ENCODE measurements at regions not wholly inside any gene's neighbourhood (a gene's known extent, or its start where the extent isn't known, plus 50 kb on each side); places are given as distances from the start of the nearest gene placed in this dataset.
A peak's percentile ranks its signal among the peaks of the same experiment; 100 is the strongest.

DNA sequence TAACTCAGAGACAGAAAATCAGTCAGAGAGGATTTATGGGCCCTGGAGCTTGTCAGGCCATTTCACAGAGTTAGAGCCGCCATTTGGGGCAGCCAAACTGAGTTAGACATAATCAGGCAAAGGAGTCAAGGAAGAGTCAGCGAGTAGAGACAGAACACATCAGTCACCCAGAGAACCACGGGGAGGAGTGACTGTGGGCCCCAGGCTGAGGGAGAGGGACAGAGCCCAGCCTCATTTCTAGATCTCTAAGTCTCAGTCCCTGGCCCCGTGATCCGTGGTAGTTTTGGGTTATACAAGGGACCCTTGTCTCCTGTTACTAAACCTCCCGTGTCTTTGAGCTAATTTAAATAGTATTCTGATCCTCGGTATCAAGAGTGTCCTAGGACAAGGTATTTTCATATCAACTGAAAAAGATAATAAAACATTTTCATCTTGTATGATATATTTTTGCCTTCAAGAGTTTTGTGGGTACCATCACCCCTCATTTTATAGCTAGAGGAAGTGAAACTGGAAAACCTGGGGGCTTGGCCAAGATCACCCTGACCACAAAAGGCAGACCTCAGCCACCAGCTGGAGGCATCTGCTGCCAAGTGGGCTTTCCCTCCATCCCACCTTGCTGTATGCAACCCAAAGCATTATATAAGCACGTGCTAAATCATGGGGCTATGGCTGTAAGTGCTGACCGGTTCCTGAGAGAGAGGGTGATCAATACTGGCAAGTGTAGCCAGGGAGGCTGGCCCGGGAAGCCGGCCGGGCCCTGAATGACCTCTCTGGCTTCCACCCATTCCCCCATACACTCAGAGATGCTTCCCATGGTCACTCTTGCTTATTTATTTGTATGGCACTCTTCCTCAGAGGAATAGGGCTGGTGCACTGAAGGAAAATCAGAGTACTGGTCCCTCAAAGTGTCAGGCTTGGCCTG lies 204.1 kb downstream of the BCOR start:
- intact Hi-C loops (cut with micrococcal nuclease; ENCODE audit: unreplicated experiment) = no loop called here
- Mint-ChIP-seq H3K9me3 (ENCODE audit: low read depth, unreplicated experiment) (no peaks in the 10 kb centered on the region), H3K4me1 (ENCODE audit: low read depth, unreplicated experiment) (peaks cover 37% of the 10 kb centered on the region), H3K36me3 (ENCODE audit: insufficient read depth, unreplicated experiment) (peaks cover 4% of the 10 kb centered on the region), H3K27me3 (ENCODE audit: unreplicated experiment) (peaks cover 8% of the 10 kb centered on the region), H3K27ac (ENCODE audit: unreplicated experiment) (no peak overlapping the region), H3K4me3 (ENCODE audit: low read depth, unreplicated experiment) (no peak overlapping the region)
- CTCF ChIA-PET = no interaction called here
- BruUV-seq (replicated peaks) = no TSS peak
- no peak for DNase-seq
- TF ChIP-seq CTCF (IDR thresholded peaks at IDR 0.05; ENCODE audit: unreplicated experiment) = no peak

DNA sequence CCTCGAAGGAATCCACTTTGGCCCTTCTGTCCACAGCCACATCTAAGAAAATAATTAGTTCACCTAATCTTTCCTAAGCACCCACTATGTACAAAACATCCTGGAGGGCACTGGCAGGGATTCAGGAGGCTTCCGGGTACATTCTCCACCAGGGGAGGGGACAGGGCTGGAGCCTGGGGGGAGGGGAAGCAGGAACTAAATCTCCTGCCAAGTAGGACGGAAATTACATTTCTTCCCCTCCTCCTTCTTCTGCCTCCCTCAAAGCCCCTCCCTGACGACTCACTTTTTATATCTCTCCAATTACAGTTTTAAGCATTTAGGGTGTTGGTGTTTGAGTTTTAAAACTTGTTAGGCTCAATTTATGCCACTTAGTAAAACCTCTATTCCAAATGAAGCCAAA lies 203.1 kb downstream of the BCOR start:
- BruUV-seq (replicated peaks) = no TSS peak
- H3K27ac Mint-ChIP-seq (ENCODE audit: unreplicated experiment) = no peak overlapping the region
- CTCF ChIA-PET = no interaction called here
- no peaks in the 10 kb centered on the region for H3K27me3 Mint-ChIP-seq (ENCODE audit: unreplicated experiment)
- H3K4me1 Mint-ChIP-seq (ENCODE audit: low read depth, unreplicated experiment) = peaks cover 37% of the 10 kb centered on the region
- no peaks in the 10 kb centered on the region for H3K9me3 Mint-ChIP-seq (ENCODE audit: low read depth, unreplicated experiment)
- no peak overlapping the region for H3K4me3 Mint-ChIP-seq (ENCODE audit: low read depth, unreplicated experiment)
- peak; percentile 30 for DNase-seq
- intact Hi-C loops (cut with micrococcal nuclease; ENCODE audit: unreplicated experiment) = no loop called here
- TF ChIP-seq CTCF (IDR thresholded peaks at IDR 0.05; ENCODE audit: unreplicated experiment) = no peak
- peaks cover 4% of the 10 kb centered on the region for H3K36me3 Mint-ChIP-seq (ENCODE audit: insufficient read depth, unreplicated experiment)

- no peaks in the 10 kb centered on the region for H3K27me3 Mint-ChIP-seq (ENCODE audit: unreplicated experiment)
- H3K4me3 Mint-ChIP-seq (ENCODE audit: low read depth, unreplicated experiment) = no peak overlapping the region
- H3K27ac Mint-ChIP-seq (ENCODE audit: unreplicated experiment) = no peak overlapping the region
- intact Hi-C loops (cut with micrococcal nuclease; ENCODE audit: unreplicated experiment) = no loop called here
- H3K9me3 Mint-ChIP-seq (ENCODE audit: low read depth, unreplicated experiment) = no peaks in the 10 kb centered on the region
- H3K36me3 Mint-ChIP-seq (ENCODE audit: insufficient read depth, unreplicated experiment) = peaks cover 4% of the 10 kb centered on the region
- H3K4me1 Mint-ChIP-seq (ENCODE audit: low read depth, unreplicated experiment) = peaks cover 37% of the 10 kb centered on the region
- TF ChIP-seq CTCF (IDR thresholded peaks at IDR 0.05; ENCODE audit: unreplicated experiment) = no peak
- CTCF ChIA-PET = no interaction called here
- peak; percentile 5 for DNase-seq
- BruUV-seq (replicated peaks) = no TSS peak
Observed at GRCh38 chrX:39895218-39896110, 202.3 kb downstream of the BCOR start.

DNA sequence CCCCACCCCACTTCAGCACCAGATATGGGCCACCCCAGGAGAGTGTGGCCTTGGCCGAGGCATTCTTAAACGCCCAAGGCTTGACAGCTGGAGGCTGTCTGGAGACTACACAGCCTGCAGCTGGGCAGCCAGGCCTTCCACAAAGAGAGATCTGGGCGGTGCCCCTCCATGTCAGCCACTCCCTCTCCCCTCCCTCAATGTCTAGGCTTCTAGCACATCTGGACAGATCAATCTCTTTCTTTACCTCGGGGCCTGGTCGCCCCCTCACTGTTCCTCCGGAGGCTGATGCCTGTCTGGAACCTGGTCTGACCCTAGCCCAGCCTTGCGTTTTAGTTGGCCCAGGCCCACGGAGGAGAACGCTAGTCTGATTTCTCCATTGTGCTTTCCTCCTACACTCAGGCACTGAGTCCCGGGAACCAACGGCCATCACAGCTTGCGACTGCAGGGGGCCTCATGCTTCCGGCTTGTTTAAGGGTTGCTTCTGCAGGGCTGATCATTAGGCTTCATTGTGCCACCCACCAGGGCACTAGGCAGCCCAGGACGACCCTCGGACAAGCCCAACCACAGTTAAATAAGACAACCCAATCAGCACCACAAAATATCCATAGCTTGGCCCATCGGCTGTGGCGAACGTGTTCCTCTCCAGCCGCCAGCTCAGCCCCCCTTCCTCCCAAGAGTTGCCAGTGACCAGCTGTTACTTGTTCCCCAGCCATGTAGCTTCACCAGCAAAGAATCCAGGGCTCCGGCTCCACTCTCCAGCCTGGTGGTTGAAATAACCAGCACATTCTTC lies 200.6 kb downstream of the BCOR start:
- TF ChIP-seq CTCF (IDR thresholded peaks at IDR 0.05; ENCODE audit: unreplicated experiment) = no peak
- Mint-ChIP-seq H3K4me1 (ENCODE audit: low read depth, unreplicated experiment) (peaks cover 37% of the 10 kb centered on the region), H3K27ac (ENCODE audit: unreplicated experiment) (no peak overlapping the region), H3K27me3 (ENCODE audit: unreplicated experiment) (no peaks in the 10 kb centered on the region), H3K4me3 (ENCODE audit: low read depth, unreplicated experiment) (no peak overlapping the region), H3K9me3 (ENCODE audit: low read depth, unreplicated experiment) (no peaks in the 10 kb centered on the region), H3K36me3 (ENCODE audit: insufficient read depth, unreplicated experiment) (peaks cover 4% of the 10 kb centered on the region)
- intact Hi-C loops (cut with micrococcal nuclease; ENCODE audit: unreplicated experiment) = no loop called here
- CTCF ChIA-PET = interaction anchor here (0.8 kb wide), 1 partner anchor 166 kb away, joined by 4 read pairs; no protein-coding TSS in a partner anchor
- peak; percentile 25 for DNase-seq
- no TSS peak for BruUV-seq (replicated peaks)

Measured in Calu3 (cell line).